HepG2 (cell line): ENCODE measurements at regions not wholly inside any gene's neighbourhood (a gene's known extent, or its start where the extent isn't known, plus 50 kb on each side); places are given as distances from the start of the nearest gene placed in this dataset.

Source experiments
- CTCF ChIP-seq: sonication (generic); formaldehyde crosslinking; IDR thresholded peaks from 2 replicates; pipeline ENCODE4 v1.5.0; 2020; ENCODE audit warnings: mild to moderate bottlenecking, missing genetic modification reagents, moderate library complexity
- EP300 ChIP-seq, 3 experiments: sonication (generic) in 1 of 3; formaldehyde crosslinking in 1 of 3; IDR thresholded peaks; 2 replicates each; pipeline versions ENCODE4 v1.5.1 to v1.6.1; 2011 to 2020; ENCODE audit warnings: low read depth in 2 of 3, low read length in 2 of 3, borderline replicate concordance in 1 of 3, improper control_type of control experiment in 1 of 3, mild to moderate bottlenecking in 1 of 3, missing genetic modification reagents in 1 of 3, moderate library complexity in 1 of 3
- EZH2 ChIP-seq: conservative IDR thresholded peaks from 2 replicates; pipeline ENCODE4 v1.6.1; 2012; ENCODE audit warnings: mild to moderate bottlenecking, low read depth, low read length, moderate library complexity
- ZBTB21 ChIP-seq: sonication (generic); formaldehyde crosslinking; IDR thresholded peaks from 2 replicates; pipeline ENCODE4 v1.4.0; 2020; ENCODE audit warnings: missing genetic modification reagents
- ZNF20 ChIP-seq: sonication (generic); formaldehyde crosslinking; IDR thresholded peaks from 2 replicates; pipeline ENCODE4 v1.4.0; 2020; ENCODE audit warnings: mild to moderate bottlenecking, moderate library complexity, missing genetic modification reagents
- ZNF557 ChIP-seq: sonication (generic); formaldehyde crosslinking; IDR thresholded peaks from 2 replicates; pipeline ENCODE4 v1.4.0; 2020; ENCODE audit warnings: missing genetic modification reagents
- ZNF709 ChIP-seq: sonication (generic); formaldehyde crosslinking; IDR thresholded peaks from 2 replicates; pipeline ENCODE4 v1.5.0; 2020; ENCODE audit warnings: mild to moderate bottlenecking, missing genetic modification reagents

GRCh38 chr20:57759724-57760123 is 49.9 kb upstream of the PMEPA1 start:
- TF ChIP-seq EZH2: no peak
- no peak for TF ChIP-seq CTCF
- no peak for TF ChIP-seq ZNF557 (CRISPR knock-in tag)
- TF ChIP-seq ZNF709 (CRISPR knock-in tag): no peak
- TF ChIP-seq ZBTB21 (CRISPR knock-in tag): no peak
- no peak for TF ChIP-seq EP300 (IDR thresholded peaks at IDR 0.05; ENCODE audit: low read depth in 2 of 2, low read length in 2 of 2)
- no peak for TF ChIP-seq EP300 (CRISPR knock-in tag; IDR thresholded peaks at IDR 0.05; ENCODE audit: borderline replicate concordance)
- TF ChIP-seq ZNF20: no peak
